Activated B cell treated with CpG ODN at 0.5 μM for 24 hours (primary cell): ENCODE measurements at regions not wholly inside any gene's neighbourhood (a gene's known extent, or its start where the extent isn't known, plus 50 kb on each side); places are given as distances from the start of the nearest gene placed in this dataset.

Experiments
- ATAC-seq: fragments of 200-7000 bp; cut with Tn5 transposase; one replicate; pipeline ENCODE4 v1.10.0; 2021; ENCODE audit warnings: low read depth, mild to moderate bottlenecking, moderate library complexity
- CTCF ChIA-PET: fragments of 350-600 bp; sonication (Branson Sonifier 250); formaldehyde crosslinking; loops from one replicate; lab custom pipeline; 2021; ENCODE audit warnings: antibody characterized with exemption; lab: Charles Lee
- POLR2A ChIA-PET: fragments of 350-600 bp; sonication (Branson Sonifier 250); formaldehyde crosslinking; loops from one replicate; lab custom pipeline; 2021; ENCODE audit warnings: antibody characterized with exemption; lab: Charles Lee
- DNase-seq: peaks from one replicate; pipeline ENCODE4 v3.0.0; 2022
- H3K27ac Mint-ChIP-seq: one replicate; pipeline ENCODE4 v1.8.0; 2020; ENCODE audit warnings: mixed read lengths
- H3K27me3 Mint-ChIP-seq: one replicate; pipeline ENCODE4 v1.8.0; 2021; ENCODE audit warnings: mixed read lengths
- H3K36me3 Mint-ChIP-seq: one replicate; pipeline ENCODE4 v1.8.0; 2021; ENCODE audit warnings: low read depth, mixed read lengths
- H3K4me1 Mint-ChIP-seq: one replicate; pipeline ENCODE4 v1.8.0; 2021; ENCODE audit warnings: mixed read lengths
- H3K4me3 Mint-ChIP-seq: one replicate; pipeline ENCODE4 v1.8.0; 2020; ENCODE audit warnings: mild to moderate bottlenecking, mixed read lengths
- H3K9me3 Mint-ChIP-seq: one replicate; pipeline ENCODE4 v1.8.0; 2020; ENCODE audit warnings: mixed read lengths
- intact Hi-C: fragments of 100-400 bp; cut with micrococcal nuclease; formaldehyde crosslinking; loops from one replicate; pipeline ENCODE4 v1.15.1; 2024
- TF ChIP-seq, protein P1 (sequence below): fragments of 200-600 bp; IDR thresholded peaks from one replicate; pipeline ENCODE4 v1.8.0; 2022; ENCODE audit warnings: antibody characterized with exemption, mild to moderate bottlenecking

DNA sequence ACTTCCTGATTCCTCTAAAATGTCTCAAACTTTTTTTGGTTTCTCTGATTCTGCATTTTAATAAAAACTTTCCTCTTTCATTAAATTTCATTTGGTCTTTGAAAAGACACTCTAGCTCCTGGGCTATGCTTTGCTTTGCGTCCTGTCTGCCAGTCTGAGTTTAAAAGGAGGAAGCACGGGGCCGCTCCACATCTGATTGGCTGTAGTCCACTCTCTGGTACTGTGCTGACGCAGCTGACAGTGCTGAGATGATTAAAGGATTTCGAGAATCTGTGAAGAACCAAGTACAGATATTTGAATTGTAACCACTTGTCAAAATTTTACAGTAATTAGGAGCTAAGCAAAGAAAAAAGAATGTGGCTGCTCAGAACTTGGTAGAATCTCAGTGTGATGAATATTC, 199.6 kb upstream of the HNMT start:
- no peaks in the 10 kb centered on the region for H3K4me1 Mint-ChIP-seq

DNA sequence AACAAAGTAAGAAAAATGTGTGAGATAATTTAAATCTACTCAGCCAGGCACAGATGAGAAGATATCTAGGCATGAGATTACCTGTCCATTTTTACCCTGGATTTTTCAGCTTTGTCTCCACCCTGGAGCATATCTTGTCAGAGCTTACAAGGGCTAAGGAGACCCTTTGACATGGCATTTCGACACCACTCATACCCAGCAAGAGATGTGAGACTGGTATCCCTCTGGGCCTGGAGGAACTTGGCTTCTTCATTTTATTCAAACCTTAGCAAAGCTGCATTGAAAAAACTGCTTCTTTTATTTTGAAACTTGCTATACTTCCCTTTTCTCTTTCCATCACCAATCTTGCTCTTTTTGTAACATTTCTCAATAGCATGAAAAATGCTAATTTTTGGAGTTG, 194.9 kb upstream of the HNMT start:
- POLR2A ChIA-PET: no interaction called here
- TF ChIP-seq, protein P1, sequence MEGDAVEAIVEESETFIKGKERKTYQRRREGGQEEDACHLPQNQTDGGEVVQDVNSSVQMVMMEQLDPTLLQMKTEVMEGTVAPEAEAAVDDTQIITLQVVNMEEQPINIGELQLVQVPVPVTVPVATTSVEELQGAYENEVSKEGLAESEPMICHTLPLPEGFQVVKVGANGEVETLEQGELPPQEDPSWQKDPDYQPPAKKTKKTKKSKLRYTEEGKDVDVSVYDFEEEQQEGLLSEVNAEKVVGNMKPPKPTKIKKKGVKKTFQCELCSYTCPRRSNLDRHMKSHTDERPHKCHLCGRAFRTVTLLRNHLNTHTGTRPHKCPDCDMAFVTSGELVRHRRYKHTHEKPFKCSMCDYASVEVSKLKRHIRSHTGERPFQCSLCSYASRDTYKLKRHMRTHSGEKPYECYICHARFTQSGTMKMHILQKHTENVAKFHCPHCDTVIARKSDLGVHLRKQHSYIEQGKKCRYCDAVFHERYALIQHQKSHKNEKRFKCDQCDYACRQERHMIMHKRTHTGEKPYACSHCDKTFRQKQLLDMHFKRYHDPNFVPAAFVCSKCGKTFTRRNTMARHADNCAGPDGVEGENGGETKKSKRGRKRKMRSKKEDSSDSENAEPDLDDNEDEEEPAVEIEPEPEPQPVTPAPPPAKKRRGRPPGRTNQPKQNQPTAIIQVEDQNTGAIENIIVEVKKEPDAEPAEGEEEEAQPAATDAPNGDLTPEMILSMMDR: no peak

More for the DNA sequence above, 199.6 kb upstream of the HNMT start:
- Mint-ChIP-seq H3K36me3 (no peaks in the 10 kb centered on the region), H3K4me3 (no peak overlapping the region), H3K27ac (no peak overlapping the region), H3K27me3 (no peaks in the 10 kb centered on the region), H3K9me3 (peaks cover 4% of the 10 kb centered on the region)
- TF ChIP-seq, protein P1: no peak
- CTCF ChIA-PET: no interaction called here
- POLR2A ChIA-PET: no interaction called here
- ATAC-seq (no peak), DNase-seq (no peak)
- intact Hi-C loops: no loop called here

DNA sequence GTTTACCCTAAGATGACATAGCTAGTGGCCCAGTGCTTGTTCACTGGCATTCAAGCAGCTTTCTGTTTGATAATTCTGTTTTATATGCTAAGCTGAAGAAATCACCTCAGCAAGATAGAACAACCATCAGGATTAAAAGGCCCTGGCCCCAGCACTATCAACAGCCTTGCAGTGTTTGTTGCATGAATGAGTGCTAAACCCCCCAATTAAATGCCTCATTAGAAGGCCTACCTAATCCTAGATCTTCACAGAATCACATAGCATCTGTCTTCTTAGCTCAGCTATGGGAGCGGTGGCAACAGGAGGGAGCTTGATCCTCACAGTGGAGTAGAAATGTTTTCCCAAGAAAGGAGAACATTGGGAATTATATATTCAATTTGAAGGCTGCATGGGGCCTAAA, 194.1 kb upstream of the HNMT start:
- Mint-ChIP-seq H3K36me3 (no peaks in the 10 kb centered on the region), H3K9me3 (no peaks in the 10 kb centered on the region), H3K27me3 (no peaks in the 10 kb centered on the region), H3K27ac (no peak overlapping the region), H3K4me3 (no peak overlapping the region), H3K4me1 (no peaks in the 10 kb centered on the region)
- CTCF ChIA-PET: no interaction called here
- ATAC-seq (no peak), DNase-seq (no peak)
- POLR2A ChIA-PET: no interaction called here
- intact Hi-C loops: no loop called here
- TF ChIP-seq, protein P1: no peak

More for the DNA sequence above, 194.9 kb upstream of the HNMT start:
- Mint-ChIP-seq H3K36me3 (no peaks in the 10 kb centered on the region), H3K4me3 (no peak overlapping the region), H3K27me3 (no peaks in the 10 kb centered on the region), H3K9me3 (no peaks in the 10 kb centered on the region), H3K4me1 (no peaks in the 10 kb centered on the region), H3K27ac (no peak overlapping the region)
- intact Hi-C loops: no loop called here
- DNase-seq (no peak), ATAC-seq (no peak)
- CTCF ChIA-PET: no interaction called here

DNA sequence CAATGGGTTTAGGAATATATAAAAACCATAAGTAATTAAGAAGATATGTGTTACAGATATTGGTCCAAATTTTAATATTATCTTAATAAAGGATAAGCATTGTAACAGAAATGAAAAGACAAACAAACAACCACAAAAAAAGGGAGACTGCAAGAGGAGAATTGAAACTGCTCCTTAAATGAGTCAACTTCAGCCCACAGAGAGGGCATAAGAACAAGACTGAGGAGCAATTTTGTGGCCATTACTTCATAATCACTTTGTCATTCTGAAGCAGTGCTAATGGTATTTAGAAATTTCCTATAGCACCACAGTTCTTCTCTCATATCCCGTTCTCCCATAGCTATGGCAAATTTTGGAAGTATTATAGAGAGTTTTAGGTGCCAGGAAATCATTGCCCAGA, 193.2 kb upstream of the HNMT start:
- no peak overlapping the region for H3K27ac Mint-ChIP-seq

DNA sequence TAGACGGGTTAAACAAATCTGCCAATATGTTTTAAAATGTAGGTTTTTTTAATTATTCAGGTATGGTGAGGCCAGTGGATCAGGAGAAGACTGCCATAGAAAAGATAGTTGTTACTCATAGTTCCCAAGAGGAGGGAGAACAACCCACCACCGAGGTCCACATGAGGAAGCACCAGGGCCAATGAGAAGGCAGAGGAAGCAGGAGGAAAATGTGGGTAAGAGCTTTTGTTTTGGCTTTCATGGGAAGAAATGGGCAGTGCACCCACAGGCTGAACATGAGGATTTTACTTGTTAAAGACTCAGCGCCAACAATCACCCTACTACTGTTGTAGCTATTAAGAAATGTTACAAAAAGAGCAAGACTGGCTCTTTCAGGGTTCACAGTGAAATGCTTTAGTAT, 191.8 kb upstream of the HNMT start:
- Mint-ChIP-seq H3K4me3 (no peak overlapping the region), H3K36me3 (no peaks in the 10 kb centered on the region), H3K27me3 (no peaks in the 10 kb centered on the region), H3K9me3 (no peaks in the 10 kb centered on the region), H3K4me1 (no peaks in the 10 kb centered on the region), H3K27ac (no peak overlapping the region)
- CTCF ChIA-PET: no interaction called here
- POLR2A ChIA-PET: no interaction called here
- ATAC-seq (no peak), DNase-seq (no peak)
- TF ChIP-seq, protein P1: no peak
- intact Hi-C loops: no loop called here

More for the DNA sequence above, 193.2 kb upstream of the HNMT start:
- no peak overlapping the region for H3K4me3 Mint-ChIP-seq
- H3K4me1 Mint-ChIP-seq: no peaks in the 10 kb centered on the region
- ChIA-PET CTCF (no interaction called here), POLR2A (no interaction called here)
- no peaks in the 10 kb centered on the region for H3K9me3 Mint-ChIP-seq
- ATAC-seq (no peak), DNase-seq (no peak)
- H3K27me3 Mint-ChIP-seq: no peaks in the 10 kb centered on the region
- intact Hi-C loops: no loop called here
- H3K36me3 Mint-ChIP-seq: no peaks in the 10 kb centered on the region
- TF ChIP-seq, protein P1: no peak
